Stimulated activated CD4-positive, alpha-beta T cell treated with anti-CD3 and anti-CD28 coated beads, Interleukin-2, amount 100 ng/mL, for 4 hours (primary cell): ENCODE measurements at regions not wholly inside any gene's neighbourhood (a gene's known extent, or its start where the extent isn't known, plus 50 kb on each side); places are given as distances from the start of the nearest gene placed in this dataset.

Experiments used
- DNase-seq: peaks from one replicate; pipeline ENCODE4 v3.0.0-alpha.2; 2020; ENCODE audit warnings: low read depth

DNA sequence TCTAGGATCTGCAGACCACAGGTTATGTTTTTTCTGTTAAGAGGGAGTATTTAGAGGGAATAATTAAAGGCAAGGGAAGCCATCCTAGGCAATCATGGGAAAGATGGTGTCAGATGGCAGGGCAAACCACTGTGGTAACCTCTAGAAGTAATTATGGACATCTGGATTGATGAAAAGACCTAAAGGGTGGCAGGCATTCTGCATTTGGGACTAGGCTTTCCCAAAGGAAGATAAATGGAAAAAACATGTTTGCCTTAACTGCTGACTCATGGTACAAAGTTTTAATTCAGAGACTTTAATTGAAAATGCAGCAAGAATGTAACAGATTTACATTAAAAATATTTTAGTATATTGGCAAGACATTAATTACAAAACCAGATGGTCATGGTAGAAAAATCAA, 88.1 kb downstream of the TMEM30B start:
- no peak for DNase-seq

DNA sequence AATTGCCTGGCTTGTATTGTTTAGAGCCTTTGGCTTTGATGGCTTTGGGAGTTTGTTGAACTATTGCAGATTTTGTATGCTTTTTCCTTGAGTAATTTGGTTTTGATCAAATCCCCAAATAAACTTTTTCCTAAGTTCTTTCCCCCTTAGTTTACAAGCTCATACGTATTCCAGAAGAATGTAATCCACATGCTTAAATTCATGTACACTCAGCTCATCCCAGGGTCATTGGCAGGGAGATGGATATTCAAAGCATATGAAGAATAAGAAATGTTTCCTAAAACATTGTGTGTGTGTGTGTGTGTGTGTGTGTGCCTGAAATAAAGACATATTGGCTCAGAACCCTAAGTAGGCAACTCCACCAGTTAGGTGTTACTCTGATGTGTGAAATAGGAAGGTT, 89.4 kb downstream of the TMEM30B start:
- no peak for DNase-seq

DNA sequence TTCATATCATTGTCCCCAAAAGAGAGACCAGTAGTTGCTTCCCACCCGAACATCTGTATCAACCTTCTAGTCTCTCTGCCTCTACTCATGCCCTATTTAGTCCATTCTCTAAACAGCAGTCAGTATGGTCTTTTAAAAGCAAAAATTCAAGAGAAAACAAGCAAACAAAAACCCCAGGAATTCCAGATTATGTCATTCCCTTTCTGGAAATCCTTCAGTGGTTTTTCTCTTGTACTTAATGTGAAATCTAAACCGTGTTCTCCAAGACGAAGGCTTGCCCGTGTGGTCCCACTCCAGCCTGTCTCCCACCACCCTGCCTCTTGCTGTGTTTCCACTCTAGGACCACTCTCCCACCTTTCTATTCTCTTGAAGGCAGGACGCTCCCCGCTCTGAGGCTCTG, 90.8 kb downstream of the TMEM30B start:
- DNase-seq = no peak

DNA sequence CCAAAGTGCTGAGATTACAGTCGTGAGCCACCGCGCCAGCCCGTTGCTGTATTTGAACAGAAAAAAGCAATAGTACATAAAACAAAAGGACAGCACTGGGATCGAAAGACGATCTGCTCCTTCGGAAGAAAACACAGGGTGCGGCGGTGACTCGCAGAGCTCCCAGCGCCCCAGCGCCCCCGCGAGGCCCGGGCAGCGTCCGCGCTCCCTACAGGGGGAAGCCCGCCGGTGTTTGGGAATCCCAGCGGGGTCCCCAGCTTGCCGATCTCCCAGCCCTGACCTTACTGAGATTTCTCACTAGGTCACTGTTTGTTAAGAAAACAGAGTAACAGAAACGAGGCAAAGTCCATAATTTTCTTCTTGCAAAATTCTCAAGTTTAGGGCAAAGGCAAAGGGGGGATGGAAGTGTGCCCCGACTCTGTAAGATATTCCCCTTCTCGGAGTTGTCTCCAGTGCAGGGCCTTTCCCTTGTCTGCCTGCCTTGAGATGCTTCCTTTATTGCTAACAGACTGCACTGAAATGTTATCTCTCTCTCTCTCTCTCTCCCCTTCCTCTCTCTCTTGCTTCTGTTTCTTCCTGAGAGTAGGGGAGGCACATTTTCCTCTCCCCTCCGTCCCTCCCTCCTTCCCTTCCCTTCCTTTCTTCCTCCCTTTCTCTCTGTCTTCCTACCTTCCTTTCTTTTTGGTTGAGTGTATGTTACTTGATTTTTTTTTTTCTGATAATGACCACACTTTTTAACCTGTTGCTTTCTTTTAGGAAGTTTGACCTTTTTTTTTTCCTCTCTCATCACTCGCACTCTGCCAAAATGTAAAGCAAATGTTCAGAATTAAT, 91.9 kb downstream of the TMEM30B start:
- DNase-seq = no peak

DNA sequence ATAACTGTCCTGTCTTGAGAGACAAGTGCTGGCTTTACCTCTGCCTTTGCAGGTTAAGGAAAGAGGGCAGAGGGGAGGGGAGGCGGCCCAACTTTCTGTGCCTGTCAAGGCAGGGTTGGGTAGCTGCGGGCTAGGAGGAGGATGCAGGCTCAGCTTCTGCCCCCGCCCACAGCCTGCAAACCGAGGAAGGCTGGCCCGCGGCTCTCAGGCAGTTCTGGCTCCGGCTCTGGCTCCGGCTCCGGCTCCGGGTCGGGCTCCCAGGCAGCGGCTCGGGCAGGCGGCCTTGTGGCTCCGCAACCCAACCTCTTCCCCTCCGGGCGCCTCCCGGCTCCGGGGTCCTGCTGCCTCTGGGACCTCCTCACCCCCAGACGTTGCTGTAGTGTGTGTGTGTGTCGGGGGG, 92.9 kb downstream of the TMEM30B start:
- DNase-seq = no peak

DNA sequence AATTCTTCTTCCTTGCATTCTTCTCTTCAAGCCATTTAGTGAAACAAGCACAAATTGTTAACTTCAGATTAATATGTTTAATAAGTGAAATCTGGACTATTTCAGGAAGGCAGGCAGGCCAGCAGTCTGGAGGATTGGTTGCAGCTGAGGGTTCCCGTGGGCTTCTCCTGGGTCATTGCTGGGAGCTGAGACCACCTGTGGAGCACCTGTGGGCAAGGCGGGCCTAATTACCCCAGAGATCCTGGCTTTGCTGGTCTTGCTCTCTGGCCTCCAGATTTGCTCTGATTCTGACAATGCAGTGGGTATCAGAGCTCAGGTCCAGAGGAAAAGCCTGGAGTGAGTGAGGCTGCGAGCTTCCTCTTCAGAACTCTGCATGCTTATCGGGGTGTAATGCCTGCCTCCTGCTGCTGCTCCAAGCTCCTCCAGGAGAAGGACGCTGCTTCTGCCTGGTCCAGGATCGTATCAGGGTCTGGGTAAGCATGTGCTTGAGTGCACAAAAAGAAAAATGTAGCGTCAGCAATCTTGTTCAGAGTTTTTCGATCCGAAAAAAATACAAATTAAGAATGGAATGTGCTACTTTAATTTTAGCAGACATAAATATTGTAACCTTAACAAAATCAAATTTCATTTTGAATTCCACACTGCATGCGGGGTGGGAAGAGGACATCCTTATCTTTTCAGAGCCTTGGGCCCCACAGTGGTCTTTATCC, 93.8 kb downstream of the TMEM30B start:
- no peak for DNase-seq

DNA sequence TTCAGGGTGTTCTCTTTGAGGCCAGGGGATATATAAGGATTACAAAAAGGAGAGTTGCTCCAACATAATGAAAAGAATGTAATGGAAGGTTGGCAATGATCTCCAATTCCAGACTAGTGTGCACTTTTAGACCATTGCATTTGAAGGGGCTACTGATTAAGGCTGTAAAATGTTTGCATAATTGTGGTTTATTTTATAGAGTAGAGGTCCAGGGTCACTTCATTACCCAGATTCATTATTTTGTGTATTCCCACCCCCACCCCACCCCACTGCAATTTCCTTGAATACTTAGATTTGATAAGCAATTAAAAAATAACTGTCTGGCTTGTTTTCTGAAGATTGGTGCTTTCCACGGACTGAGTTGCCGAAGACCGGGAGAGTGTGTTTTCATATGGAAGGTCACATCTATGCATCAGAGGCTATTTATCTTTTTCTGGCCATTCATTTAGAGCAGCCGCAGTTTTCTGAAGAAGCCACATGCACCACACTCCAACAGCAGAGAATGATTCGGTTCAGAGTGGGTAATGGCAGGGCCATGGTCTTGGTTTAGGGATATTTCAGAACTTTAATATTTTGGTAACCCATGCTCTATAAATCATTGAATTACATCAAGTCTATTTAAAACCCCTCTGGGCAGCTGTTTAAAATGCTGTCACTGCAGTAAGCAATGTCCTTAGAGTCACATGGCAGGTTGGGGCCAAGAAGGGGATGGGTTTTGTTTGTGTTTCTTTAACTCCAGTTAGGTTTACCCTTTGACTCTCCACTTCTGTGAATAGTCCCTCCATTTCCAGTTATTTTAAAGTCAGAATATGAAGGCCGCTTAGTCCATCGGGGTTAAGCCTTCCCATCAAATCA, 94.6 kb downstream of the TMEM30B start:
- DNase-seq = no peak

DNA sequence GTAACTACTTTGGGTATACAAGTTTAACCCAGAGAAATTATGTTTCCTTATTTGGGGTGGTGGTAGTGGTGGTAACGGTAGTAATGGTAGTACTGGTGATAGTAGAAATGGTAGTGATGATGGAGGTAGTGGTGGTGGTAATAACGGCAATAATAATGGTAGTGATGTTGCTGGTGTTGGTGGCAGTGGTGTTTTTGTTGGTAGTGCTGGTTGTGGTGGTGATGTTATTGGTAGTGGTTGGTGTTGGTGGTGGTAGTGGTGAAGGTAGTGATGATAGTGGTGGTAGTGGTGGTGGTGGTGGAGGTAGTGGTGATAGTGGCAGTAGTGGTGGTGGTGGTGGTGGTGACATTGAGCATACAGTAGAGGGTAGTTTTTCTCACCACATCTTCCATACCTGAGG, 95.6 kb downstream of the TMEM30B start:
- DNase-seq = no peak

DNA sequence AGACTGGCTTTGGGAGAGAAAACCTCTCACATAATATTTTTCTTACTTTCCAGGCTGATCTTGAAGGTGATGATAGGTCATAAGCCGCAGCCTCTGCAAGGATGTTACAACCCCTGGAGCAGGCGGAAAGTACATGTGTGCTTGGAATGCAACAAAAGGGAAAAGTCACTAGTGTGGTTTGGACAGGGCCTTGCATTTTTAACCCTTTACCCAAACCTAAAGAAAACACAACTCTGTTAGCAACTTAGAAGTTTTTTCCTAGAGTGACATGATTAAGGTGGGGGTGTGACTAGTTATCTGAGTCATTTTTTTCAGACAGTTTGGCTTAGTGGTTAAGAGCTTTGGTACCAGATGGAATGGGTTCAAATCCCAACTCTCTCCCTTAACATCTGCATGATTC, 97.0 kb downstream of the TMEM30B start:
- no peak for DNase-seq

DNA sequence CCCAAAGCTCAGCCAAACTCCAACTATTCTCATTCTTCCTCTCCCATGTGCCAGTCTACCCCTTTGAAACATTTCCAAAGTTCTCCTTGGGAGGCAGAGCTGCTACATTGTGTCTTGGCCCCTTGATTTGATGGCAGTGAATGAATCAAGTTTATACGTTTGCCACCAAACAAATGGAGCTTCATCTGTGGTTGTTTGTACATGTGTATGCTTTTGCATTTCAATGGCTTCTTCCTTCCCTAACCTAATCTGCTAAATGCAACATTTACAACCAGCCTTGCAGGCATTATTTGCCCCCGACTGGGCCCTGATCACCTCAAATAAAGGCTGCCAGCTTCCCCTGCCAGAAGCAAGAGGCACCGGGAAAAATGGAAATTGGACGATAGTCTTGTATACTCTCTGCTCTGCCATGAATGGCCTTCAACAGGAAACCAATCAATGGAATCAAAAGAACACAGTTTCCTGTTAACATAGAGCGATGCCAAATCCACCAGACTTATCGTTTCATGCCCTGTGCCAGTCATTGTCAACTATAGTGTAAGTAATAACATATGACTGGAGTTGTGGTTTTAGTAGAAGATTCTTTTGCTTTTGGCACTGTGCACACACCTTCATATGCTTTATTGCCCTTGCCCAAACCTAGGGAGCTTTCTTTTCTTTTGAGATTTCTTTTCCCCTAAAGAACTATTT, 97.8 kb downstream of the TMEM30B start:
- DNase-seq = no peak

DNA sequence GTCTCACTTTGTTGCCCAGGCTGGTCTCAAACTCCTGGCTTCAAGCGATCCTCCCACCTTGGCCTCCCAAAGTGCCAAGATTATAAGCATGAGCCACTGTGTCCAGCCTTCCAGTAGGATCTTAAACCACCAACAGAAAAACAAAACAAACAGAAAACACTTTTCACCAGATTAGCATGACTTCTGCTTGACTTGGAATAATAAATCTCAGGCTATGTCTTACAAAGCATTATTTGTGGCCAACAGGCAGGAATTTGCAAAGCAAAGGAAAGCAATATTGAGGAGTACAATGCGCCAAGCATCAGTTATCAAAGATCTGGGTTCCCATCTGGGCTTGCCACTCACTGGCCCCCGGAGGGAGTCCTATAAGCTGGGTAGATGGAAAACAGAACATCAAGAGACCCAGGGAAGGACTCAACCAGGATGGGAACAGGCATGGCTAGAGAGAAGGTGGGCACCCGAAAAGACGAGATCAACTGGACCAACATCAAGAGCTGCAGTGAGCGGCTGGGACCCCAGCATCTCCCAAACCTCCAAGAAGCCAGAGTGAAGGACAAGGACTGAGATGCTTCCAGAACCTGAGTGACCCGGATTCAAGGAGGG, 101.2 kb downstream of the TMEM30B start:
- no peak for DNase-seq

DNA sequence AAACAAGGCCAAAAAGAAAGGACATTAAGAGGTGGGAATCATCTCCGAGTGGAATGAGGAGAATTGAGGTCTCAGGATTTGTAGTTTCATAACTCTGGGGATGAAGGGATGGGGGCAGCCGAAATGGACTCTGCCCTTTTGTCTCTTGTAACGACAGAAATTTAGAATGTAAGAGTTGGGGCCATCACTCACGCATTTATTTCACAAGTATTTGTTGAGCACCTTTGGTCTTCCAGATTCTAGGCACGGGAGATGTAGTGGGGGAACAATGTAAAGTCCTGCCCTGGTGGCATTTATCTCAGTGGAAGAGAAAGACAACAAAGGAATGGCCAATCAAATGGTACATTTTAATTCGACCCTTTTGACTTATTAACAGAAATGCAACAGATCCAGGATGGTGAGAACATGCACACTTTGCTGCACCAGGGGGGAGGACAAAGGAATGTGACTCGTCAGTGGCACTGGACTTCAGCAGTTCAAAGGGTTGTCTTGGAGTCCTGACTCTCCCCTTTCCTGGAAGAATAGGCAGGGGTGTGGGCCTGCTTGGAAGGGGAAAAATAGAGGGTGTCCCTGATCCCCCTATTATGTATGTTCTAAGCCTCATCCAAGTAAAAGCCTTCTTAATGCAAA, 102.0 kb downstream of the TMEM30B start:
- DNase-seq = no peak

DNA sequence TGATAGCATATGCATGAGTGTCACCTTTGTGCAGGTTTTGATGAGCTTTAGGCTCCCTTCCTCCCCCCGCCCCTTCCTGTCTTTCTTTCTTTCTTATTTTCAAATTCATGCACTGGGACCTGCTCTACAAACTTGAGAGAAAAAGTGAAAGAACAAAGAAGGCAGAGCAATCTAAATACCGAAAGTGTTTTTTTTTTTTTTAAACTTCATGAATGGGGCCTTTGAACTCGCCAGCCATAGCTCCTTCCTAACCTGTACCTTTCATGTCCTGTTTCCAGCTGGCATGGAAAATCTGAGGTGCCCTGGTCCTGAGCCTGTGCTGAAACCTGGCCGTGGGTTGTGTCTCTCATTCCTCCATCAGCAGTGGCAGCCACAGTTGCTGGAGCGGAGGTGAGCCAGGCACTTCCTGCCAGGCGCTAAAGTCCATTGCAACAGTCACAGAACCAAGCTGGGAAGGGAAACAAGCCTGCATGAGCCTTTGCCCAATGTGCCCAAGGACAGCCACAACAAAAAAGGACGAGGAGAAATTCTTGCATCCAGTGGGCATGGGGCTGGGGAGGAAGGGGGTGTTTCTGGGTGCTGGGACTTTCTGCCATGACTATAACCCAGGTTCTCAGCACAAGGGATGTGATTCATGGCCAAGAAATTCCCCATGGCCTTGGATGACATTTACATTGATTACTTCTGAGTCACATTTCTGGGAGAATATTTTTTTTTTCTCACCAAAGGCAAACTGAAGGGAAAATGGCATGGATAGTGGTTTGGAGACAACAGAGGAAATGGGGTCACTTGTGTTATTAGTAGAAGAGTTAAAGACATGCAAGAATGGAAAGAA, 102.7 kb downstream of the TMEM30B start:
- DNase-seq = peak; percentile 22

DNA sequence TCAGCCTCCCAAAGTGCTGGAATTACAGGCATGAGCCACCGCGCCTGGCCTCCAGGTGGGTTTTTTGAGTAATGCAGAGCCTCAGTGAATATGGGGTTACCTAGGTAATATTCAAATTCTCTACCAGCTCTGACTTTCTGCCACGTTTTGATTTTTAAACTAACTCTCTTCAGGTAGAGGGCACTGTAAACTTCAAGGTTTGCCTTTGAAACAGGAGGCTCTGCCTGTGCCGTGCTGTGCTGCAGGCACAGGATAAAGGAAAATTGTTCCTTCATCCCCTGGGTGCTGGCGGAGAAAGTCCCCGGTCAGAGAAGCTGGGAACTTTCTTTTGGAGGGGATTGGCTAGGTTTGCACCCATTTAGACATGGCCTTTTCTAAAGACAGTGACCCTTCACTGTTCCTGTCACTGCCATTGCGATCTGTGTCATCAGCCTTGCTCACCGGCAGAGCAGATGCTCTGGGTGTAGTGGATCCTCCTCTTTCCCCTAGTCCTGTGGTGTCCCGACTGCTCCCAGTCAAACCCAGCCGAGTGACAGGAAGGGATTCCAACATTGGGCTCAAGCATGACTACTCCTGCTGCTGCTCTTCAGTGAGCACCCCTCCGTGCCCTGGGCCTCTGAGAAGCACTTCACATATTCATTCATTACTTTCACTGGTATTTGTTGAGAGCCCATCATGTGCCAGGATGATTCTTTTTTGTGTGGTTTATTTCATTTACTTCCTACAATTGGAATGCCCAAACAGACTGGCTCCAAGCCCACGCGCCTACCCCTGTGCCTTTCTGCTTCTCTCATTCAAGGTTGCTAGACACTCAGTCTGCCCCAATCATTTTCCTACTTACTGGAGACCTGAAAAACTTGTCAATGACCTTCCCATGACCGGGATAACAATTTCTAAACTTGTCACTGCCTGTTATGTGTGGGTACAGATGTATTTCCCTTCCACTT, 103.6 kb downstream of the TMEM30B start:
- DNase-seq = no peak

DNA sequence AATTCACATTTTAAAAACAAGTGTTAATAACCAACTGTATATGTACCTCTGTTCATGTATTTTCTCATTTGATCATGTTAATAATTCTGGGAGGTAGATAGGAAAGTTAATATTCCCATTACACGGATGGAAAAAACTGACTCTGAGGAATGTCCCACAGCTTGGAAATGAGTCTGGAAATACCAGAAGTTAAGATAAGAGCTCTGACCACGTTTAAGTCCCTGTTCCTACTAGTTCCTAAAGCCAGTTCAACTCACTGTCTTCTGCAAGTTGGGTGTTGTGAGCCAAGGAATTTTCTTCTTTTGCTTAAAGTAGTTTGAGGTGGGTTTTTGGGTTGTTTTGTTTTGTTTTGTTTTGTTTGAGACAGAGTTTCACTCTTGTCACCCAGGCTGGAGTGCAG, 104.5 kb downstream of the TMEM30B start:
- no peak for DNase-seq

DNA sequence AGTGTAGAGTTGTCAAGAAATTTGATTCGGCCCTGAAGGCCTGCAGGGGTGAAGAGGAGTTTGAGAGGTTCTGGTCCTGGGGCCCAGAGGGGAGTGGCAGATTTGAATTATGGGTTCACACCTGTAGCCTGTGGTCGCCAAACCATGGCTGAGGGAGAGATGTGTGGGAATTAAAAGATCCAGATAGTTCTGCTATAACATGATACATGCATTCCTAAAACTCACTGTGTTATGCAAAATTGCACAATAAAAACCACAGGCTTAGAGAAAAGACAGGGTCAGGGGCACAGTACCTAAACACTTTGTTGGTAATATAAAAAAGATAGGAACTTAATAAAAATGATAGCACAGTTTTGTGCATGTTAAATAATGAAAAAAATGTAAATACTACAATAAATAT, 106.2 kb downstream of the TMEM30B start:
- DNase-seq = no peak

DNA sequence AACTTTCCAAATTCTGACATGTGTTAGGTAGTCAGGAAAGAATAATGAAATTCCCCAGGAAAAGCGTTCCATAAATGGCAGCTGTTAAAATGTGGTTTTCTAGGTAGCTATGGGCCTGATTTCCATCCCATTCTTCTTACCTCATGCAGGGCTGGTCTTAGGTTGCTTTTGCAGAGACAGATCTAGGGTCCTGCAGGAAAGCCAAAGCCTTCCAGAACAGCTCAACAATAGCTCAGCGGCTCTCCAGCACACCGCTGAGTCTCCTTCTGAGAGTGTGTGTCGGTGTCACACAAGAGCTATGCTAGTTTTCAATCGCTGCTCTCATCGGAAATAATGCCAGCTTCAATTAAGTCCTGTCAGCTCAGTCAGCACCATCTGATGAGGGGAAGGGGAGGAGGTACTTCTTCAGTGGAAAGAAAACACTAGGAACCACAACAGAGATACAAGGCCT, 106.7 kb downstream of the TMEM30B start:
- no peak for DNase-seq

DNA sequence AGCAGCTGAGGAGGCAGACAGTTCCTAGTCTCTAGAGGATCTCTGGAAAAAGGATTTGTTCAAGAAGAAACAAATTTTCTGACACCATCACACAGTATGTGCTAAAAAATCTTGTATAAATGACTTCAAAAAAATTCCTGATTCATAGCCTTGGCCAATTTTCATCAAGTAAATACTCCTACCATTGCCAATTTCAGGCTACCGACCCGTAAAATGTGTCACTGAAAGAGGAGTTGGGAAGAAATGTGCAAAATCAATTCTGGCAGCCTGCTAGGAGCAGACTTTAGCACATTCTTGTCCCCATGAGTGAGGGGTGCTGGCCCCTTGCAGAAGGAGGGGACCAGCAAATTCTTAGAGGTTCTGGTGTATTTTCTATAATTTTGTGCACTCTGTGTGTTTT, 109.4 kb downstream of the TMEM30B start:
- no peak for DNase-seq

DNA sequence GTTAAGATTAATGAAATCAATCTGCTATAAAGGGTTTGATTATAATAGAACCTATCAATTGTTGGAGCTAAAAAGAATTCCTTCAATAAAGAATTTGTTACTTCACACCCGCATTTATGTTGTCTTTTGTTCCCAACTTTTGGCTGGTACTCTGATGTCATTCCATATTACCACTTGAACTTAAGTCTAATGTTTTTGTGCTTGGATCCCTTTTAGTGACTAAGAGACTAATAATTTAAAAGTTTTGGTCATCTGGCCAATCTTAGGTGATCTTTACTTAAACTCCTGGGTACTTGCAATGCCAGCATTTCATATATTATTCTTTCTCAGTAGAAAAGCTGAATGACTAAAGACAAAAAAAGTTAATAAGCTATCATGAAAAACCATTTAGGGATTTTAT, 113.0 kb downstream of the TMEM30B start:
- no peak for DNase-seq
